IMR-90 (cell line): ENCODE measurements at regions not wholly inside any gene's neighbourhood (a gene's known extent, or its start where the extent isn't known, plus 50 kb on each side); places are given as distances from the start of the nearest gene placed in this dataset.

Source experiments
- ATAC-seq: fragments of 200-7000 bp; cut with Tn5 transposase; 2 replicates; pipeline ENCODE4 v1.9.1; 2020; ENCODE audit warnings: low read depth, mild to moderate bottlenecking, moderate library complexity
- BruUV-seq: library from RNA; stranded (reverse); fragments of 400-500 nt; replicated peaks from 2 replicates; lab custom pipeline; 2021; lab: Mats Ljungman, UMichigan
- CTCF ChIA-PET: fragments of 300-600 bp; formaldehyde crosslinking; extraction: SDS; loops from one replicate; lab custom pipeline; 2021; ENCODE audit warnings: antibody characterized with exemption; lab: Yijun Ruan, JAX
- POLR2A ChIA-PET: fragments of 300-600 bp; sonication (Branson Sonifier 250); formaldehyde crosslinking; loops from one replicate; lab custom pipeline; 2022; ENCODE audit warnings: antibody characterized with exemption; ENCODE audit not compliant: unreplicated experiment; lab: Charles Lee
- DNase-seq: peaks from one replicate; pipeline ENCODE4 v3.0.0; 2013
- H2AFZ ChIP-seq: replicated peaks from 2 replicates; pipeline ENCODE3; 2013; ENCODE audit warnings: low read length, mild to moderate bottlenecking; ENCODE audit not compliant: poor library complexity
- H2AK5ac ChIP-seq: 2 replicates; pipeline ENCODE4 v1.6.1; 2013; ENCODE audit warnings: low read depth, low read length, inconsistent platforms
- H2AK9ac ChIP-seq: replicated peaks from 2 replicates; pipeline ENCODE3; 2013; ENCODE audit warnings: mild to moderate bottlenecking, low read depth, low read length, moderate library complexity; ENCODE audit not compliant: poor library complexity
- H2BK120ac ChIP-seq: 2 replicates; pipeline ENCODE4 v1.6.1; 2013; ENCODE audit warnings: low read depth, low read length, inconsistent platforms
- H2BK15ac ChIP-seq: 3 replicates; pipeline ENCODE4 v1.6.1; 2013; ENCODE audit warnings: low read depth, low read length, inconsistent platforms
- H2BK20ac ChIP-seq: 2 replicates; pipeline ENCODE4 v1.6.1; 2013; ENCODE audit warnings: low read depth, mild to moderate bottlenecking, inconsistent platforms, low read length, moderate library complexity
- H2BK5ac ChIP-seq: 2 replicates; pipeline ENCODE4 v1.6.1; 2013; ENCODE audit warnings: mild to moderate bottlenecking, low read depth, low read length, inconsistent platforms; ENCODE audit not compliant: poor library complexity, severe bottlenecking
- H3K14ac ChIP-seq: replicated peaks from 2 replicates; pipeline ENCODE4 v1.6.1; 2013; ENCODE audit warnings: low read depth, low read length, inconsistent platforms
- H3K18ac ChIP-seq: 2 replicates; pipeline ENCODE4 v1.6.1; 2013; ENCODE audit warnings: low read depth, low read length, control low read depth
- H3K23ac ChIP-seq: 2 replicates; pipeline ENCODE4 v1.6.1; 2013; ENCODE audit warnings: low read depth, low read length, inconsistent platforms
- H3K27ac ChIP-seq: 2 replicates; pipeline ENCODE4 v1.5.1; 2013; ENCODE audit warnings: mild to moderate bottlenecking, control low read depth, low read length; ENCODE audit not compliant: insufficient read depth
- H3K27me3 ChIP-seq: 2 replicates; pipeline ENCODE4 v1.6.1; 2013; ENCODE audit warnings: low read length; ENCODE audit not compliant: control insufficient read depth, insufficient read depth
- H3K36me3 ChIP-seq: 2 replicates; pipeline ENCODE4 v1.6.1; 2013; ENCODE audit warnings: low read length, mixed read lengths; ENCODE audit not compliant: control insufficient read depth, insufficient read depth
- H3K4ac ChIP-seq: 2 replicates; pipeline ENCODE4 v1.6.1; 2013; ENCODE audit warnings: low read depth, low read length, inconsistent platforms
- H3K4me1 ChIP-seq: 2 replicates; pipeline ENCODE4 v1.6.1; 2013; ENCODE audit warnings: low read length, mixed read lengths; ENCODE audit not compliant: control insufficient read depth, insufficient read depth
- H3K4me2 ChIP-seq: 2 replicates; pipeline ENCODE4 v1.6.1; 2013; ENCODE audit warnings: low read depth, mild to moderate bottlenecking, control low read depth, low read length, moderate library complexity
- H3K4me3 ChIP-seq: 2 replicates; pipeline ENCODE4 v1.5.1; 2013; ENCODE audit warnings: low read depth, mild to moderate bottlenecking, control low read depth, low read length, moderate library complexity; ENCODE audit not compliant: insufficient read depth
- H3K56ac ChIP-seq: 2 replicates; pipeline ENCODE4 v1.6.1; 2013; ENCODE audit warnings: low read length, inconsistent platforms; ENCODE audit not compliant: insufficient read depth; ENCODE audit errors: extremely low read depth
- H3K79me1 ChIP-seq, 2 experiments: 2 replicates each; pipeline ENCODE4 v1.6.1; 2013; ENCODE audit warnings: low read length in 2 of 2, inconsistent platforms in 1 of 2, low read depth in 1 of 2
- H3K9ac ChIP-seq: 2 replicates; pipeline ENCODE4 v1.6.1; 2013; ENCODE audit warnings: low read depth, low read length, control low read depth
- H3K9me1 ChIP-seq: 2 replicates; pipeline ENCODE4 v1.6.1; 2013; ENCODE audit warnings: low read length, inconsistent platforms; ENCODE audit not compliant: insufficient read depth
- H3K9me3 ChIP-seq: 2 replicates; pipeline ENCODE4 v1.6.1; 2013; ENCODE audit warnings: low read length; ENCODE audit not compliant: control insufficient read depth, insufficient read depth
- H4K20me1 ChIP-seq: 2 replicates; pipeline ENCODE4 v1.6.1; 2013; ENCODE audit warnings: low read length, inconsistent platforms; ENCODE audit not compliant: insufficient read depth
- H4K5ac ChIP-seq: 2 replicates; pipeline ENCODE4 v1.6.1; 2013; ENCODE audit warnings: mild to moderate bottlenecking, low read depth, low read length, control low read depth
- H4K8ac ChIP-seq, 2 experiments: 2 replicates each; pipeline ENCODE4 v1.6.1; 2013; ENCODE audit warnings: low read depth in 2 of 2, low read length in 2 of 2, control low read depth in 1 of 2, inconsistent platforms in 1 of 2
- H4K91ac ChIP-seq: 2 replicates; pipeline ENCODE4 v1.6.1; 2013; ENCODE audit warnings: low read depth, low read length, inconsistent platforms; ENCODE audit not compliant: insufficient read depth
- BHLHE40 ChIP-seq: fragments of 150-350 bp; IDR thresholded peaks from 2 replicates; pipeline ENCODE4 v1.6.1; 2016; ENCODE audit warnings: mild to moderate bottlenecking, low read depth, low read length
- CEBPB ChIP-seq: IDR thresholded peaks from 2 replicates; pipeline ENCODE4 v1.6.1; 2012; ENCODE audit warnings: low read depth, low read length, improper control_type of control experiment
- CHD1 ChIP-seq: IDR thresholded peaks from 2 replicates; pipeline ENCODE4 v1.6.1; 2012; ENCODE audit warnings: low read depth, low read length, improper control_type of control experiment
- CTCF ChIP-seq: conservative IDR thresholded peaks from 2 replicates; pipeline ENCODE4 v1.5.1; 2012; ENCODE audit warnings: mild to moderate bottlenecking, low read depth, low read length, improper control_type of control experiment
- FOS ChIP-seq: fragments of 150-350 bp; IDR thresholded peaks from 2 replicates; pipeline ENCODE4 v1.6.1; 2016; ENCODE audit warnings: low read depth, low read length
- MAFK ChIP-seq: IDR thresholded peaks from 2 replicates; pipeline ENCODE4 v1.6.1; 2012; ENCODE audit warnings: low read depth, low read length, improper control_type of control experiment
- MAZ ChIP-seq: IDR thresholded peaks from 2 replicates; pipeline ENCODE4 v1.6.1; 2012; ENCODE audit warnings: low read depth, mild to moderate bottlenecking, low read length, improper control_type of control experiment, moderate library complexity, borderline replicate concordance
- MXI1 ChIP-seq: IDR thresholded peaks from 2 replicates; pipeline ENCODE4 v1.6.1; 2012; ENCODE audit warnings: low read depth, mild to moderate bottlenecking, low read length, moderate library complexity, borderline replicate concordance
- NFE2L2 ChIP-seq: fragments of 150-350 bp; IDR thresholded peaks from 2 replicates; pipeline ENCODE4 v1.6.1; 2016; ENCODE audit warnings: low read depth, mild to moderate bottlenecking, low read length
- POLR2A ChIP-seq: IDR thresholded peaks from 2 replicates; pipeline ENCODE4 v1.6.1; 2012; ENCODE audit warnings: mild to moderate bottlenecking, low read depth, low read length
- RAD21 ChIP-seq: IDR thresholded peaks from 2 replicates; pipeline ENCODE4 v1.6.1; 2012; ENCODE audit warnings: low read length, improper control_type of control experiment
- RCOR1 ChIP-seq: IDR thresholded peaks from 2 replicates; pipeline ENCODE4 v1.6.1; 2012; ENCODE audit warnings: mild to moderate bottlenecking, low read length, improper control_type of control experiment; ENCODE audit not compliant: insufficient replicate concordance
- RFX5 ChIP-seq: IDR thresholded peaks from 2 replicates; pipeline ENCODE4 v1.8.0; 2012; ENCODE audit warnings: low read depth, mild to moderate bottlenecking, low read length, moderate library complexity
- SMC3 ChIP-seq: fragments of 150-350 bp; IDR thresholded peaks from 2 replicates; pipeline ENCODE4 v1.6.1; 2016; ENCODE audit warnings: low read depth, mild to moderate bottlenecking, antibody characterized with exemption, low read length, moderate library complexity
- WGBS, 2 experiments: methylation state at CpG; one replicate each; pipeline versions ENCODE4 v1.1.5 to v1.1.7; 2013; ENCODE audit warnings: missing lambda C conversion rate in 2 of 2; ENCODE audit not compliant: insufficient read length in 1 of 2; ENCODE audit errors: extremely low coverage in 2 of 2; 5-methylcytosine and 5-hydroxymethylcytosine counted together
- dilution Hi-C: fragments of 300-500 bp; cut with HindIII; formaldehyde crosslinking; loops from one replicate; pipeline ENCODE4 v1.14.3; 2018; ENCODE audit warnings: low sequenced_read_pairs; ENCODE audit not compliant: unreplicated experiment
- in situ Hi-C: fragments of 300-500 bp; cut with MboI; formaldehyde crosslinking; loops from 3 replicates; pipeline ENCODE4 v1.14.3; 2019; ENCODE audit warnings: low sequenced_read_pairs, inconsistent platforms, mixed read lengths
- intact Hi-C: fragments of 100-400 bp; cut with micrococcal nuclease; formaldehyde crosslinking; loops from 2 replicates; pipeline ENCODE4 v1.10.0; 2022
- TF ChIP-seq, protein P1 (sequence below): fragments of 150-350 bp; IDR thresholded peaks from 2 replicates; pipeline ENCODE4 v1.6.1; 2016; ENCODE audit warnings: low read depth, mild to moderate bottlenecking, low read length, moderate library complexity, borderline replicate concordance
- TF ChIP-seq, protein P2 (sequence below): fragments of 150-350 bp; IDR thresholded peaks from 2 replicates; pipeline ENCODE4 v1.6.1; 2017; ENCODE audit warnings: mild to moderate bottlenecking, antibody characterized with exemption, low read length, low read depth

- TF ChIP-seq MAFK (no peak), CHD1 (no peak), RCOR1 (no peak), CTCF (no peak), CEBPB (no peak), BHLHE40 (no peak), MAZ (no peak), FOS (no peak), NFE2L2 (no peak), RAD21 (no peak), POLR2A (no peak), MXI1 (no peak), RFX5 (no peak), SMC3 (no peak)
- TF ChIP-seq, protein P1, sequence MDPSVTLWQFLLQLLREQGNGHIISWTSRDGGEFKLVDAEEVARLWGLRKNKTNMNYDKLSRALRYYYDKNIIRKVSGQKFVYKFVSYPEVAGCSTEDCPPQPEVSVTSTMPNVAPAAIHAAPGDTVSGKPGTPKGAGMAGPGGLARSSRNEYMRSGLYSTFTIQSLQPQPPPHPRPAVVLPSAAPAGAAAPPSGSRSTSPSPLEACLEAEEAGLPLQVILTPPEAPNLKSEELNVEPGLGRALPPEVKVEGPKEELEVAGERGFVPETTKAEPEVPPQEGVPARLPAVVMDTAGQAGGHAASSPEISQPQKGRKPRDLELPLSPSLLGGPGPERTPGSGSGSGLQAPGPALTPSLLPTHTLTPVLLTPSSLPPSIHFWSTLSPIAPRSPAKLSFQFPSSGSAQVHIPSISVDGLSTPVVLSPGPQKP, result no peak
- TF ChIP-seq, protein P2, sequence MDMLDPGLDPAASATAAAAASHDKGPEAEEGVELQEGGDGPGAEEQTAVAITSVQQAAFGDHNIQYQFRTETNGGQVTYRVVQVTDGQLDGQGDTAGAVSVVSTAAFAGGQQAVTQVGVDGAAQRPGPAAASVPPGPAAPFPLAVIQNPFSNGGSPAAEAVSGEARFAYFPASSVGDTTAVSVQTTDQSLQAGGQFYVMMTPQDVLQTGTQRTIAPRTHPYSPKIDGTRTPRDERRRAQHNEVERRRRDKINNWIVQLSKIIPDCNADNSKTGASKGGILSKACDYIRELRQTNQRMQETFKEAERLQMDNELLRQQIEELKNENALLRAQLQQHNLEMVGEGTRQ, result no peak
- Histone ChIP-seq H3K27ac (no peak overlapping the region), H2AK5ac (no peak overlapping the region), H3K4me2 (no peak overlapping the region), H4K8ac (no peak overlapping the region), H3K56ac (no peak overlapping the region), H3K18ac (no peak overlapping the region), H2BK5ac (no peak overlapping the region), H2BK15ac (no peak overlapping the region), H3K4ac (no peak overlapping the region), H2AK9ac (no peak overlapping the region), H3K4me3 (no peak overlapping the region), H3K23ac (no peak overlapping the region), H3K9me3 (peaks cover 26% of the 10 kb centered on the region), H3K14ac (no peak overlapping the region), H3K4me1 (no peaks in the 10 kb centered on the region), H3K9me1 (no peaks in the 10 kb centered on the region), H3K9ac (no peak overlapping the region), H4K20me1 (no peaks in the 10 kb centered on the region), H2BK20ac (no peak overlapping the region), H2AFZ (no peak overlapping the region), H4K91ac (no peak overlapping the region), H2BK120ac (no peak overlapping the region), H3K27me3 (no peaks in the 10 kb centered on the region), H3K36me3 (no peaks in the 10 kb centered on the region), H4K5ac (no peak overlapping the region), H3K79me1 (no peaks in the 10 kb centered on the region)
- ATAC-seq (no peak), DNase-seq (no peak)
- intact Hi-C loops, result no loop called here
- 20% methylated on average over 1 of the region's 5 CpGs; no CpG with 5 or more reads in 1 of the 2 experiments for WGBS, 2 experiments
- CTCF ChIA-PET, result no interaction called here
- BruUV-seq, result no TSS peak
- POLR2A ChIA-PET, result no interaction called here
- in situ Hi-C loops, result no loop called here
- dilution Hi-C loops, result no loop called here
Measured at GRCh38 chr5:2851895-2852294, 100.4 kb upstream of the IRX2 start.
